Pancreas (tissue), 10 donors: ENCODE measurements at regions not wholly inside any gene's neighbourhood (a gene's known extent, or its start where the extent isn't known, plus 50 kb on each side); places are given as distances from the start of the nearest gene placed in this dataset.

Source experiments
- ATAC-seq, 4 donors: fragments of 200-7000 bp; cut with Tn5 transposase; one replicate each; pipeline versions ENCODE4 v1.8.0 to v1.9.1; 2020; ENCODE audit warnings: mild to moderate bottlenecking in 4 of 4, moderate library complexity in 4 of 4
- DNase-seq, 6 donors: peaks; one replicate each; pipeline ENCODE4 v3.0.0-alpha.2; 2020
- FAIRE-seq: peaks from 2 replicates; lab custom pipeline; 2012; peaks lifted over from hg19 to GRCh38; lab: Jason Lieb, UNC
- H3K27ac ChIP-seq, 4 donors: fragments of 200-600 bp; sonication (generic); 1 replicate in 3 of 4; 2 replicates in 1 of 4; pipeline versions ENCODE4 v1.5.0 to v1.8.0; 2020
- H3K27me3 ChIP-seq, 4 donors: fragments of 200-600 bp; one replicate each; pipeline ENCODE4 v1.8.0; 2021
- H3K36me3 ChIP-seq, 3 donors: fragments of 200-600 bp; sonication (generic) in 1 of 3; one replicate each; pipeline versions ENCODE4 v1.5.0 to v1.8.0; 2020 to 2021
- H3K4me1 ChIP-seq, 3 donors: fragments of 200-600 bp; one replicate each; pipeline ENCODE4 v1.8.0; 2021
- H3K4me3 ChIP-seq, 4 donors: fragments of 200-600 bp; sonication (generic) in 2 of 4; one replicate each; pipeline versions ENCODE4 v1.5.0 to v1.8.0; 2020 to 2021
- H3K9me3 ChIP-seq, 4 donors: fragments of 200-600 bp; one replicate each; pipeline ENCODE4 v1.8.0; 2021
- CTCF ChIP-seq, 4 donors: fragments of 200-600 bp; sonication (generic) in 3 of 4; IDR thresholded peaks; one replicate each; pipeline versions ENCODE4 v1.5.0 to v1.8.0; 2021; ENCODE audit warnings: antibody characterized with exemption in 4 of 4
- WGBS, 2 donors: extraction: QIAGEN DNeasy Blood & Tissue Kit; methylation state at CpG; one replicate each; pipeline ENCODE4 v1.1.7; 2013; 5-methylcytosine and 5-hydroxymethylcytosine counted together
- intact Hi-C, 3 donors: fragments of 100-400 bp; cut with DNase I; formaldehyde crosslinking; loops; one replicate each; pipeline versions ENCODE4 v1.11.1 to v1.14.2; 2022
- donor health status: healthy with polysubstance abuse.
- donor health status: DM: no; HTN: no; CAD: no; lungs with moderate emphysema.
- donor health status: DM: no; HTN: no; CAD: no.
- donor health status: control.
- donor health status: control.
- donor health status: Bipolar disorder and iron deficiency.
- donor health status: DM: yes; HTN: yes; CAD: no.
- donor health status: DM: no; HTN: no; CAD: no.
- donor health status: DM: no; HTN: no; CAD: no.
- donor health status: DM: yes; HTN: yes; CAD: no.

GRCh38 chr17:33904476-33904875 is 350.6 kb upstream of the CCL2 start:
- no peak for ATAC-seq
- intact Hi-C loops = no loop called here
- no peak for DNase-seq
- no peak for FAIRE-seq
- Histone ChIP-seq H3K4me3 (no peak overlapping the region), H3K9me3 (no peaks in the 10 kb centered on the region), H3K27me3 (peaks cover 0 to 4% (median 0%) of the 10 kb centered on the region in 4 donors), H3K4me1 (no peaks in the 10 kb centered on the region), H3K27ac (no peak overlapping the region), H3K36me3 (no peaks in the 10 kb centered on the region)
- WGBS, 2 donors = 65 to 67% methylated on average over 4 of the region's 4 CpGs
- no peak for TF ChIP-seq CTCF (IDR thresholded peaks at IDR 0.05)

GRCh38 chr17:33905338-33905800 is 349.7 kb upstream of the CCL2 start:
- Histone ChIP-seq H3K27ac (no peak overlapping the region), H3K27me3 (peaks cover 0 to 4% (median 0%) of the 10 kb centered on the region in 4 donors), H3K36me3 (no peaks in the 10 kb centered on the region), H3K9me3 (no peaks in the 10 kb centered on the region), H3K4me1 (no peaks in the 10 kb centered on the region), H3K4me3 (no peak overlapping the region)
- TF ChIP-seq CTCF (IDR thresholded peaks at IDR 0.05) = no peak
- no peak for FAIRE-seq
- 53 to 62% methylated on average over 3 of the region's 3 CpGs for WGBS, 2 donors
- DNase-seq = no peak
- ATAC-seq = no peak
- intact Hi-C loops = no loop called here

- intact Hi-C loops = no loop called here
- DNase-seq (no peak), FAIRE-seq (no peak), ATAC-seq (no peak)
- 15 to 21% methylated on average over 2 of the region's 2 CpGs for WGBS, 2 donors
- Histone ChIP-seq H3K4me1 (no peaks in the 10 kb centered on the region), H3K9me3 (no peaks in the 10 kb centered on the region), H3K27me3 (no peaks in the 10 kb centered on the region), H3K4me3 (no peak overlapping the region), H3K36me3 (no peaks in the 10 kb centered on the region), H3K27ac (no peak overlapping the region)
- TF ChIP-seq CTCF (IDR thresholded peaks at IDR 0.05) = no peak
Observed at GRCh38 chr17:33908363-33909064, 346.6 kb upstream of the CCL2 start.

- ATAC-seq = no peak
- WGBS, 2 donors = 67 to 77% methylated on average over 2 of the region's 2 CpGs
- no peak for FAIRE-seq
- DNase-seq = no peak
- Histone ChIP-seq H3K27me3 (no peaks in the 10 kb centered on the region), H3K9me3 (no peaks in the 10 kb centered on the region), H3K36me3 (no peaks in the 10 kb centered on the region), H3K4me3 (no peak overlapping the region), H3K4me1 (no peaks in the 10 kb centered on the region), H3K27ac (no peak overlapping the region)
- no peak for TF ChIP-seq CTCF (IDR thresholded peaks at IDR 0.05)
- intact Hi-C loops = no loop called here
Observed at GRCh38 chr17:33910200-33910857, 344.8 kb upstream of the CCL2 start.

- DNase-seq (no peak), ATAC-seq (no peak), FAIRE-seq (no peak)
- H3K9me3 ChIP-seq = no peaks in the 10 kb centered on the region
- 56% methylated on average over 4 of the region's 4 CpGs for WGBS, 2 donors
- no peak overlapping the region for H3K27ac ChIP-seq
- H3K36me3 ChIP-seq = no peaks in the 10 kb centered on the region
- H3K4me3 ChIP-seq = no peak overlapping the region
- intact Hi-C loops = no loop called here
- H3K27me3 ChIP-seq = no peaks in the 10 kb centered on the region
- H3K4me1 ChIP-seq = no peaks in the 10 kb centered on the region
- no peak for TF ChIP-seq CTCF (IDR thresholded peaks at IDR 0.05)
Observed at GRCh38 chr17:33914125-33914524, 341.0 kb upstream of the CCL2 start.
